Heart left ventricle (tissue), 13 donors: ENCODE measurements at regions not wholly inside any gene's neighbourhood (a gene's known extent, or its start where the extent isn't known, plus 50 kb on each side); places are given as distances from the start of the nearest gene placed in this dataset.

Experiments
- POLR2A ChIP-seq, 2 donors: fragments of 450-650 bp; IDR thresholded peaks; one replicate each; pipeline ENCODE4 v1.6.1; 2017; ENCODE audit warnings: antibody characterized with exemption in 2 of 2, mild to moderate bottlenecking in 2 of 2, moderate library complexity in 2 of 2
- TF ChIP-seq, protein P1 (sequence below), 12 donors: fragments of 200-600 bp; sonication (generic) in 4 of 12; IDR thresholded peaks; one replicate each; pipeline versions ENCODE4 v1.5.0 to v1.8.0; 2018 to 2022; ENCODE audit warnings: antibody characterized with exemption in 12 of 12, mild to moderate bottlenecking in 5 of 12
- donor health status: ischemic (EF 13 %, LVEDD 7.1; RV severe dilation, severe dysfunction).
- donor health status: DM: no; HTN: yes; CAD: no.
- donor health status: DM: no; HTN: no; CAD: no.
- donor health status: ischemic (EF 25% LVEDD 6.9; RV normal size, moderate dysfunction).
- donor health status: ischemic (EF 25% LVEDD 5.7; RV mildly dilated, moderate dysfunction).
- donor health status: ischemic (EF 35%, LVEDD 5.7; RV mildly dilated, moderate dysfunction).
- donor health status: nonischemic (EF 11% LVEDD 7.7; RV severe dilation, severe dysfunction).
- donor health status: DM: yes; HTN: yes; CAD: no.
- donor health status: PGD.
- donor health status: ischemic (EF 29% LVEDD 5.4; RV normal size, mild dysfunction).
- donor health status: nonischemic (EF 23%, LVEDD 6.1; RV moderate dilation, normal function).

DNA sequence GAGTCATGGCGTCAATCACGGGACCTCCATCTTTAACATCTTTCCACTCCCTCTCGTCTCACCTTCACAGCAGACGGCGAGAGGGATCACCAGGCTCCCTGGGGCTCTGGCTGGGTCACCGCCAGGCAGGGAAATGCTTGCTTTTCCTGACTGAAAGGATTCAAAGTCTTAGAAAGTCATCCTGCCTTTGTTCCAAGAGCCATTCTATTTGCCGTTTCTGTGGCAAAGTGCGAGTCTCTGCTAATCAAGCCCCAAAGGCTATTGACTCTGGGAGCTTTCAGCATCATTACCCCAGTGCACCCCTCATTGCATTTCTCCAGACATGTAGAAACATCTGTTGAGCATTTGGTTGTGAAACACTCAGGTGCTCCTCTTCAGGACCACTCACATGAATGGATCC, 69.6 kb downstream of the GSC start:
- TF ChIP-seq, protein P1, sequence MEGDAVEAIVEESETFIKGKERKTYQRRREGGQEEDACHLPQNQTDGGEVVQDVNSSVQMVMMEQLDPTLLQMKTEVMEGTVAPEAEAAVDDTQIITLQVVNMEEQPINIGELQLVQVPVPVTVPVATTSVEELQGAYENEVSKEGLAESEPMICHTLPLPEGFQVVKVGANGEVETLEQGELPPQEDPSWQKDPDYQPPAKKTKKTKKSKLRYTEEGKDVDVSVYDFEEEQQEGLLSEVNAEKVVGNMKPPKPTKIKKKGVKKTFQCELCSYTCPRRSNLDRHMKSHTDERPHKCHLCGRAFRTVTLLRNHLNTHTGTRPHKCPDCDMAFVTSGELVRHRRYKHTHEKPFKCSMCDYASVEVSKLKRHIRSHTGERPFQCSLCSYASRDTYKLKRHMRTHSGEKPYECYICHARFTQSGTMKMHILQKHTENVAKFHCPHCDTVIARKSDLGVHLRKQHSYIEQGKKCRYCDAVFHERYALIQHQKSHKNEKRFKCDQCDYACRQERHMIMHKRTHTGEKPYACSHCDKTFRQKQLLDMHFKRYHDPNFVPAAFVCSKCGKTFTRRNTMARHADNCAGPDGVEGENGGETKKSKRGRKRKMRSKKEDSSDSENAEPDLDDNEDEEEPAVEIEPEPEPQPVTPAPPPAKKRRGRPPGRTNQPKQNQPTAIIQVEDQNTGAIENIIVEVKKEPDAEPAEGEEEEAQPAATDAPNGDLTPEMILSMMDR (IDR thresholded peaks at IDR 0.05): no peak
- no peak for TF ChIP-seq POLR2A (IDR thresholded peaks at IDR 0.05)
